HG02798 (cell line): ENCODE measurements at regions not wholly inside any gene's neighbourhood (a gene's known extent, or its start where the extent isn't known, plus 50 kb on each side); places are given as distances from the start of the nearest gene placed in this dataset.
"Not testable (repeated sequence)": the region's sequence is repeated elsewhere in the genome, so short reads cannot be mapped to it uniquely, and the experiment has no call there.

ENCODE experiments used
- ATAC-seq: cut with Tn5 transposase; IDR thresholded peaks from one replicate; pipeline ENCODE4 v1.9.1; 2021; ENCODE audit warnings: mild to moderate bottlenecking; ENCODE audit not compliant: unreplicated experiment, poor library complexity

GRCh38 chr2:142767847-142768246, 109.6 kb upstream of the KYNU start:
- ATAC-seq, result no peak

DNA sequence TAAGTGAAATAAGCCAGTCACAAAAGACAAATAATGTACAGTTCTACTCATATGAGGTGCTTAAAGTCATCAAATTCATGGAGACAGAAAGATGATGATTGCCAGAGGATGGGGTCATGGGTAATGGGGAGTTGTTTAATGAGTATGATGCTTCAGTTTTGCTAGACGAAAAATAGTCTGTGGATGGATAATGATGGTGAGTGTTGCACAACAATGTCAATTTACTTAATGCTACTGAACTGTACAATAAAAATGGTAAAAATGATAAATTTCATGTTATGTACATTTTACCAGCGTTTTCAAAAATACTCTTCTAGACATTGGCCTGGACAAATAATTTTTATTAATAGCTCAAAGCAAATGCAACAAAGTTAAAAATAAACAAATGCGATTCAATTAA, 118.5 kb upstream of the KYNU start:
- ATAC-seq, result no peak

DNA sequence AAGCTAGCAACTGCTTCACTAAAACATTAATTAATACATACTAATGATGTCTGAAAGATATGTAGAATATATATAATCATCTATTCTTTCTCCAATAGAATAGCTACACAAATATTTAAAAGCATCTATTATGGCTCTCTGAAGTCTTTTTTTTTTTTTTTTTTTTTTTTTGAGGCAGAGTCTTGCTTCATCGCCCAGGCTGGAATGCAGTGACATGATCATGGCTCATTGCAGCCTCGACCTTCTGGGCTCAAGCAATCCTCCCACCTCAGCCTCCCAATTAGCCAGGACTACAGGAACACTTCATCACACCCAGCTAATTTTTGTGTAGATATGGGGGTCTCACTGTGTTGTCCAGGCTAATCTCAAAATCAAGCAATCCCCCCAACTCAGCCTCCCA, 120.4 kb upstream of the KYNU start:
- ATAC-seq, result no peak

GRCh38 chr2:142756430-142756829, 121.0 kb upstream of the KYNU start:
- ATAC-seq, result no peak

GRCh38 chr2:142755191-142755590, 122.3 kb upstream of the KYNU start:
- no peak for ATAC-seq

DNA sequence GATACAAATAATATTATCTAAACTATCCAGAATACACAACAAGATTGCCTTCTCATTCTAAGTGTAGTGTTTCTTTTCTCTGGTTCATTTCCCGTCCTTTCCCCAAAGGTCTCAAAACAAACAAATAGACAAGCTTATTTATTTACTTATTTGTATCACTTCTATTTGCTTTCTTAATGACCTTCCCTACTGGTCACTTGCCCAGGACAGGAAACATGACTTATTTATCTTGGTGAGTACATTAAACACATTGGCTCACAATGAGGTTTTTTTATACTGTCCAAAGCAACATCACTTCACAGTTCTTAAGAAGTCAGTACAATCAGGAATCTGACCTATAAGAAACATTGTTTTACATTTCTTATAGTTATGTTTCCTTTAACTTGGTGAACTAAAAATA, 123.3 kb upstream of the KYNU start:
- ATAC-seq, result no peak

DNA sequence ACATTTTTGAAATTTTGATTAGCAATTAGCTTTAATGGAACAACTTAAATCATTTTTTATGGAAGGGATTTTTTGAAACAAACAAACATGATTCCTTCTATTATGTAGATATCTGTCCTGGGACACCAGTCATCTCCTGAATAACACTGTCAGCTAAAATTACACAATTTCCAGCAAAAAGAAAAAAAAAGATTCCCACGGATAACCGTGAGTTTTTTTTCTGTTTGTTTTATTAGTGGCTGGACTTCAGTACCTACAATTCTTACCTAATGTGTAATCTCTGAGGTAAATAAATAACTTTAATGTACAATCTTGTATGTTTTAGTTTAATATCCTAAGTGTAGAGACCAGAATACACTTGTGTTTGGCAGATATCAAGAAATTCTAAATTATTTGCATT, 126.6 kb upstream of the KYNU start:
- no peak for ATAC-seq

GRCh38 chr2:142748559-142749099, 128.8 kb upstream of the KYNU start:
- no peak for ATAC-seq

DNA sequence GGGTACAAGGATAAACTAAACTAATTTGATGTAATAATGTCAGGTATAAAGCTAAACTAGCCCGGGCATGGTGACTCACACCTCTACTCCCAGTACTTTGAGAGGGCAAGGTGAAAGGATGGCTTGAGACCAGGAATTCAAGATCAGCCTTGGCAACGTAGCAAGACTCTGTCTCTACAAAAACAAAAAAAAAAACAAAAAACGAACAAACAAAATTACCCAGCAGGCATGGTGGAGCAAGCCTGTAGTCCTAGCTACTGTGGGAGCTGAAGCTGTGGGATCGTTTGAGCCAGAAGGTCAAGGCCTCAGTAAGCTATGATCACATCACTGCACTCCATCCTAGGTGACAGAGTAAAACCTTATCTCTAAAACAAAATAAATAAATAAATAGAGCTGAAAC, 131.8 kb upstream of the KYNU start:
- ATAC-seq, result no peak

DNA sequence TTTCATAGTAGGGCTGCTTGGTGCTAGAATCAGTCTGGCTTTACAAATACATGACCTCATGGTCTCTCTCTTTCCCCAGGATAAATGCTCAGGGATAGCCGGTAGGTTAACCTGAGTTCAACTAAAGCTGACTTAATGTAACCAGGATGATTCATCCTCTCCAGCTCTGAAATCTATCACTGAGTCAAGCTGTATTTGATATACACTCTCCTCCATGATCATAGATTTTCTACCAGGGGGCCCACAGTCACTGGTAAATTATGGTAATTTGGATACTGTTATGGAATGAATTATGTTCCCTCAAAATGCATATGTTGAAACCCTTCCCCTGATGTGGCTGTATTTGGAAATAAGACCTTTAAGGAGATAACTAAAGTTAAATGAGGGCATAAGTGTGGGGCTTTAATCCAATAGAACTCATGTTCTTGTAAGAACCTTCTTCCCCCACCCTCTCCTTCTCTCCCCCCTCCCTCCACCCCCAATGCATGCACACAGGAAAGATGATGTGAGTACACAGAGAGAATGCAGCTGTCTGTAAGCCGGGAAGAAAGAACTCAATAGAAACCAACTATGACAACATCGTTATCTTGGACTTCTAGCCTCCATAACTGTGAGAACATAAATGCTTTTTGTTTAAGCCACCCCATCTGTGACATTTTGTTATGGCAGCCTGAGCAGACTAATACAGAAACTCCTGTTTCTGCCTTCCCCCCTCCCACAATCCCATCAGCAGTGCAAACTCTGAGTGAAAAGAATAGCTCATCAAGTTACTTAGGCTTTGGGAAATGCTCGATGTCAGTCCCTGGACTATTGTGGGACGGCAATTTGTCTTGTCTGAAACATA, 134.9 kb upstream of the KYNU start:
- peak; percentile 21 for ATAC-seq

DNA sequence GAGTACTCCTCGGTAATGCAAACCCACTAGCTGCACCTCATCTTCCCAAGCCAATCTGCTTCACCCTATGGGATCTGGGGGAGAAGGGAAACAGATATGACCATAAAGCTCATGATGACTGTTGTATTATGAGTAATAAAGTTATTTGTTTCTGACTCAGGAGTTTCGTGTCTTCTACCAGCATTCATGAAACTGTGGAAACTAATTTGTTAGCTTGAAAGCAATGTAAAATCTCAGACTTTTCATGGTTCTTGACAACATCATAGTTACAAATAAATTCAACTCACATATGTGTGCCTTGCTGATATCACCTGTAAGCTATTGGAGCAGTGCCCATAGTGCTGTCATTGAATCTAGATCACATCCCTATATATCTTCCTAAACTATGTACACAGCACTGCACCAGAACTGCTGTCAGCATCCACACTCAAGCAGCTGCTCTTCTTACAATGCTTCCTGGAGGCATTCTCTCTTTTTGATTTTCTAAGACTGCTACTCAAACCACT, 135.6 kb upstream of the KYNU start:
- ATAC-seq, result peak; percentile 72

GRCh38 chr2:142734770-142735169, 142.7 kb upstream of the KYNU start:
- ATAC-seq, result no peak

DNA sequence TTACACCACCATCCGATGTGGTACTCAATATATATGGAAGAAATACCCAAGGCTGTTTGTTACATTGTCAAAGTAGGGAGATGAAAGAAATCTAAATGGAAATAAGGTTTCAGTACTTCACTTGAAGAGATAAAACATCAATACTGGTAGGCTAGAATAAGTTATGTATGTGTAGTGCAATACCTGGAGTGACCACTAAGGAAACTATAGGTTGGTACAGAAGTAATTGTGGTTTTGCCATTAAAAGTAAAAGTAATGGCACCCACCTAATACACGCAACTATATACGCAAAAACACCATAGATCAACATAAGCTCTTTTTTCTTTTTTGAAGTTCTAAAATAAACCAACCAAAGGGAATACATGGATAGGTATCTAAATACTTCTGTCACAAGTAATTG, 143.2 kb upstream of the KYNU start:
- no peak for ATAC-seq

DNA sequence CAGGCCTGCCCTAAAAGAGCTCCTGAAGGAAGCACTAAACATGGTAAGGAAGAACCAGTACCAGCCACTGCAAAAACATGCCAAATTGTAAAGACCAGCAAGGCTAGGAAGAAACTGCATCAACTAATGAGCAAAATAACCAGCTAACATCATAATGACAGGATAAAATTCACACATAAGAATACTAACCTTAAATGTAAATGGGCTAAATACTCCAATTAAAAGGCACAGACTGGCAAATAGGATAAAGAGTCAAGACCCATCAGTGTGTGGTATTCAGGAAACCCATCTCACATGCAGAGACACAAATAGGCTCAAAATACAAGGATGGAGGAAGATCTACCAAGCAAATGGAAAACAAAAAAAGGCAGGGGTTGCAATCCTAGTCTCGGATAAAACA, 147.7 kb upstream of the KYNU start:
- not testable (repeated sequence) for ATAC-seq

- not testable (repeated sequence) for ATAC-seq
These were observed 149.5 kb upstream of the KYNU start for GRCh38 chr2:142727821-142728478.

GRCh38 chr2:142725386-142725785, 152.1 kb upstream of the KYNU start:
- peak; percentile 12 for ATAC-seq

GRCh38 chr2:142724713-142725349, 152.6 kb upstream of the KYNU start:
- peak; percentile 66 for ATAC-seq

DNA sequence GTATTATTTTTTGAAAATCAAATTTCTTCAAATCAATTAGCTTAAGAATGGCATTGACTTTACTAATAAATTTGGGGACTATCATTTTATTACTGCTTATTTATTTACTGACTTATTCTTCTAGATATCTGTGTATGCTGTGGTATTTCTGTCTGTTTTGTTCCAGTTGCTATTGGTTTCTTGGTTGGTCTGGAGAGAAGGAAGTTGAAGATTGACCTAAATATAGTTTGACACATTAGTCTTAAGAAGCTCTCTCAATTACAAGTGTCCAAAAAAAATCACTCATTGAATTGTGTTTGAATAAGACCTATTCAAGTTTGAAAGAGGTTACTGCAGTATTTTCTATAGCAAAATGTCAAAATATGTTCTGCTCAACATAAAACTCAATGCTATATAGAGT, 153.3 kb upstream of the KYNU start:
- no peak for ATAC-seq

DNA sequence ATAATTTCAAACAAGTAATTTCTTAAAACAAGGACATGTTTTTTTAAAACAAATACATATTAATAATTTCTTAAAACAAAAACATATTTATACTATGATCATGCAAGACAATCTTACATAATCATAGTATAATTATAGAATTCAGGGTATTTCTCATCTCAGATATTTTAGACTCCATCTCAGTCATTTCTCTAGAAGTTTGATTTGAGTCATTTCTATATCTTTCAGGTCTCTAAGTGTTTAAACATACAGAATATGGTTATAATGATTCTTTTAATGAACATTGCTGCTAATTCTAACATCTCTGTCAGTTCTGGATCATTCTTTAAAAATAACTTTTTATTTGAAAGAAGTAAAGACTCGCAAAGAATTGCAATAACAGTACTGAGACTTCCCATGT, 154.2 kb upstream of the KYNU start:
- ATAC-seq, result no peak

DNA sequence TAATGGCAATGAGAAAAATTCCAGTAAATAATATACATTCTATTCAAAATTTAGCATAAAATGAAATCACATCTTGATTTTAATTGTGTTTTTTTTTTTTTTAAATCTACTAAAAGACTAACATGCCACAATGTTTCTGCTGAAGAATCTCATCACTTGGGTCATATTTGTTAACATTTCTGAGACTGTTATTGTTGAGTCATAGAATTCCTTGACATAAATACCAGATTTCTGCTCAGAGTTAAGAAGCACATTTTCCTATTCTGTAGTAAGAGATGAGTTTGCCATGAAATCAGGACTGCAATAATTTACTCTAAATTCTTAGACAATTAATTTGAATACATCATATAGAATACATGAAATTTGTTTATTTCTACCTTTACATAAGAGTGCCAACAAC, 154.9 kb upstream of the KYNU start:
- no peak for ATAC-seq

DNA sequence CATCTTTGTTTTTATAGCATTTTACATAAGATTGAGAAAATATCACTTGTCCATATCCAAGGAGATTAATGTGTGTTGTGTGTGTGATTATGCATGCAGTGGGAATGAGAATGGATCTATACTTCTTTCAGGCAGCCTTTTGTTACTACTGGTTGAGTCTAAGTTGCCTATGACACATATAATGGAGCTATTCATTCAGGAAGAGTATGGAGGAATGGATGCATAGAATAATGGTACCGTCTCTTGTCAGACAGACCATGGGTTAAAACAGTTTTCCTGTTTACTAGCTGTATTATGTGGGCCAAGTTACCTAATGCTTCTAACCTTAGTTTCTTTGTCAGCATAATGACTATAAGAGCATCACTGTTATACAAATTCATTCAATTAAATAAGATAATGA, 155.4 kb upstream of the KYNU start:
- ATAC-seq, result no peak
